Breast epithelium (tissue), 4 donors: ENCODE measurements at regions not wholly inside any gene's neighbourhood (a gene's known extent, or its start where the extent isn't known, plus 50 kb on each side); places are given as distances from the start of the nearest gene placed in this dataset.

Source experiments
- DNase-seq, 2 donors: peaks; one replicate each; pipeline ENCODE4 v3.0.0-alpha.2; 2019; ENCODE audit warnings: low spot score in 2 of 2
- H3K27ac ChIP-seq, 2 donors: fragments of 200-600 bp; sonication (generic) in 1 of 2; one replicate each; pipeline ENCODE4 v1.5.1; 2016 to 2019; ENCODE audit warnings: mild to moderate bottlenecking in 1 of 2
- H3K27me3 ChIP-seq, 2 donors: fragments of 200-600 bp; sonication (generic) in 1 of 2; one replicate each; pipeline versions ENCODE4 v1.5.1 to v1.6.0; 2017 to 2019; ENCODE audit warnings: control low read depth in 1 of 2, mild to moderate bottlenecking in 1 of 2
- H3K36me3 ChIP-seq: fragments of 200-600 bp; one replicate; pipeline ENCODE4 v1.5.1; 2019
- H3K4me1 ChIP-seq, 2 donors: fragments of 200-600 bp; sonication (generic); one replicate each; pipeline ENCODE4 v1.5.1; 2016 to 2019; ENCODE audit warnings: control low read depth in 1 of 2
- H3K4me3 ChIP-seq, 3 donors: fragments of 200-600 bp; sonication (generic); 1 replicate in 2 of 3; 2 replicates in 1 of 3; pipeline ENCODE4 v1.5.1; 2016 to 2019; ENCODE audit warnings: mild to moderate bottlenecking in 3 of 3, moderate library complexity in 2 of 3
- H3K9me3 ChIP-seq, 2 donors: fragments of 200-600 bp; sonication (generic) in 1 of 2; one replicate each; pipeline ENCODE4 v1.5.1; 2016 to 2019; ENCODE audit warnings: control low read depth in 1 of 2
- CTCF ChIP-seq, 3 donors: fragments of 450-650 bp; IDR thresholded peaks; one replicate each; pipeline ENCODE4 v1.5.1; 2016 to 2017; ENCODE audit warnings: antibody characterized with exemption in 3 of 3, mild to moderate bottlenecking in 3 of 3, moderate library complexity in 3 of 3
- POLR2A ChIP-seq: fragments of 450-650 bp; IDR thresholded peaks from one replicate; pipeline ENCODE4 v1.6.1; 2016; ENCODE audit warnings: antibody characterized with exemption, mild to moderate bottlenecking, moderate library complexity
- POLR2AphosphoS5 ChIP-seq, 3 donors: sonication (generic); formaldehyde crosslinking; IDR thresholded peaks; one replicate each; pipeline ENCODE4 v1.6.1; 2017; ENCODE audit warnings: antibody characterized with exemption in 3 of 3
- intact Hi-C: fragments of 100-400 bp; cut with DNase I; formaldehyde crosslinking; loops from one replicate; pipeline ENCODE4 v1.15.1; 2023; ENCODE audit warnings: low total_unique reads

GRCh38 chr15:66954601-66955000 is 110.8 kb upstream of the SMAD3 start:
- Histone ChIP-seq H3K9me3 (no peaks in the 10 kb centered on the region), H3K4me3 (no peak overlapping the region), H3K27me3 (no peaks in the 10 kb centered on the region), H3K27ac (no peak overlapping the region), H3K36me3 (no peaks in the 10 kb centered on the region), H3K4me1 (no peaks in the 10 kb centered on the region)
- no peak for DNase-seq
- intact Hi-C loops = no loop called here
- TF ChIP-seq CTCF (IDR thresholded peaks at IDR 0.05) (no peak), POLR2AphosphoS5 (IDR thresholded peaks at IDR 0.05) (no peak), POLR2A (no peak)

- TF ChIP-seq POLR2A (no peak), CTCF (IDR thresholded peaks at IDR 0.05) (no peak), POLR2AphosphoS5 (IDR thresholded peaks at IDR 0.05) (no peak)
- Histone ChIP-seq H3K9me3 (no peaks in the 10 kb centered on the region), H3K4me1 (no peaks in the 10 kb centered on the region), H3K27me3 (no peaks in the 10 kb centered on the region), H3K27ac (no peak overlapping the region), H3K36me3 (no peaks in the 10 kb centered on the region), H3K4me3 (no peak overlapping the region)
- no peak for DNase-seq
- intact Hi-C loops = no loop called here
These were observed 110.3 kb upstream of the SMAD3 start for GRCh38 chr15:66955001-66955516.

- no peaks in the 10 kb centered on the region for H3K36me3 ChIP-seq
- intact Hi-C loops = no loop called here
- H3K9me3 ChIP-seq = no peaks in the 10 kb centered on the region
- no peaks in the 10 kb centered on the region for H3K4me1 ChIP-seq
- no peaks in the 10 kb centered on the region for H3K27me3 ChIP-seq
- DNase-seq = no peak
- TF ChIP-seq POLR2A = no peak
- no peak overlapping the region for H3K27ac ChIP-seq
- H3K4me3 ChIP-seq = no peak overlapping the region
These were observed 109.4 kb upstream of the SMAD3 start for GRCh38 chr15:66955871-66956585.

- DNase-seq = no peak
- Histone ChIP-seq H3K27me3 (no peaks in the 10 kb centered on the region), H3K4me3 (no peak overlapping the region), H3K9me3 (no peaks in the 10 kb centered on the region), H3K36me3 (no peaks in the 10 kb centered on the region), H3K27ac (no peak overlapping the region), H3K4me1 (no peaks in the 10 kb centered on the region)
- intact Hi-C loops = no loop called here
- no peak for TF ChIP-seq CTCF (IDR thresholded peaks at IDR 0.05)
These were observed 108.6 kb upstream of the SMAD3 start for GRCh38 chr15:66956672-66957430.

GRCh38 chr15:66957431-66957720 is 108.0 kb upstream of the SMAD3 start:
- Histone ChIP-seq H3K4me1 (no peaks in the 10 kb centered on the region), H3K9me3 (no peaks in the 10 kb centered on the region), H3K27ac (no peak overlapping the region), H3K36me3 (no peaks in the 10 kb centered on the region), H3K4me3 (no peak overlapping the region), H3K27me3 (no peaks in the 10 kb centered on the region)
- no peak for DNase-seq
- TF ChIP-seq POLR2A (no peak), CTCF (IDR thresholded peaks at IDR 0.05) (no peak), POLR2AphosphoS5 (IDR thresholded peaks at IDR 0.05) (no peak)
- intact Hi-C loops = no loop called here
